ENCODE measurements at regions not wholly inside any gene's neighbourhood (a gene's known extent, or its start where the extent isn't known, plus 50 kb on each side); places are given as distances from the start of the nearest gene placed in this dataset.

- DNase-seq (ENCODE audit: low spot score): no peak
- no peak overlapping the region for H3K4me3 ChIP-seq (ENCODE audit: low read depth in 1 of 3, low read length in 3 of 3)
- no peaks in the 10 kb centered on the region for H3K9me3 ChIP-seq (ENCODE audit: control insufficient read depth in 4 of 4, low read length in 3 of 4)
- WGBS: 96% methylated on average over 7 of the region's 7 CpGs
- no peak overlapping the region for H3K9ac ChIP-seq (ENCODE audit: low read depth in 1 of 2, low read length in 2 of 2)
- TF ChIP-seq FOXA2 (IDR thresholded peaks at IDR 0.05) (no peak), CTCF (IDR thresholded peaks at IDR 0.05; ENCODE audit: low read depth, low read length, missing input control) (no peak), FOXA1 (IDR thresholded peaks at IDR 0.05) (no peak), RAD21 (IDR thresholded peaks at IDR 0.05) (no peak), EGR1 (IDR thresholded peaks at IDR 0.05; ENCODE audit: low read depth in 2 of 2) (no peak), SP1 (IDR thresholded peaks at IDR 0.05) (no peak), HNF4G (IDR thresholded peaks at IDR 0.05) (no peak), GABPA (IDR thresholded peaks at IDR 0.05 in 1 of 2, conservative IDR thresholded peaks at IDR 0.05 in 1 of 2) (no peak), TAF1 (conservative IDR thresholded peaks at IDR 0.05) (no peak), JUND (IDR thresholded peaks at IDR 0.05) (no peak), NR2F2 (IDR thresholded peaks at IDR 0.05) (no peak), YY1 (IDR thresholded peaks at IDR 0.05) (no peak), RXRA (IDR thresholded peaks at IDR 0.05) (no peak)
- TF ChIP-seq, protein P1, sequence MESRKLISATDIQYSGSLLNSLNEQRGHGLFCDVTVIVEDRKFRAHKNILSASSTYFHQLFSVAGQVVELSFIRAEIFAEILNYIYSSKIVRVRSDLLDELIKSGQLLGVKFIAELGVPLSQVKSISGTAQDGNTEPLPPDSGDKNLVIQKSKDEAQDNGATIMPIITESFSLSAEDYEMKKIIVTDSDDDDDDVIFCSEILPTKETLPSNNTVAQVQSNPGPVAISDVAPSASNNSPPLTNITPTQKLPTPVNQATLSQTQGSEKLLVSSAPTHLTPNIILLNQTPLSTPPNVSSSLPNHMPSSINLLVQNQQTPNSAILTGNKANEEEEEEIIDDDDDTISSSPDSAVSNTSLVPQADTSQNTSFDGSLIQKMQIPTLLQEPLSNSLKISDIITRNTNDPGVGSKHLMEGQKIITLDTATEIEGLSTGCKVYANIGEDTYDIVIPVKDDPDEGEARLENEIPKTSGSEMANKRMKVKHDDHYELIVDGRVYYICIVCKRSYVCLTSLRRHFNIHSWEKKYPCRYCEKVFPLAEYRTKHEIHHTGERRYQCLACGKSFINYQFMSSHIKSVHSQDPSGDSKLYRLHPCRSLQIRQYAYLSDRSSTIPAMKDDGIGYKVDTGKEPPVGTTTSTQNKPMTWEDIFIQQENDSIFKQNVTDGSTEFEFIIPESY (IDR thresholded peaks at IDR 0.05): no peak
- peaks cover 0 to 9% (median 1%) of the 10 kb centered on the region in 4 donors for H3K4me1 ChIP-seq (ENCODE audit: control insufficient read depth in 4 of 4, insufficient read depth in 4 of 4, low read length in 3 of 4)
- H3K36me3 ChIP-seq (ENCODE audit: control insufficient read depth in 4 of 4, insufficient read depth in 3 of 4, low read depth in 1 of 4, low read length in 3 of 4): no peaks in the 10 kb centered on the region
- no peak overlapping the region for H3K27ac ChIP-seq (ENCODE audit: low read depth in 1 of 2, low read length in 2 of 2)
- H3K27me3 ChIP-seq (ENCODE audit: control insufficient read depth in 4 of 4, insufficient read depth in 4 of 4, low read length in 3 of 4): no peaks in the 10 kb centered on the region
Measured at GRCh38 chr2:8254791-8255447, 426.9 kb upstream of the ID2 start.

GRCh38 chr2:8255448-8255800 lies 426.4 kb upstream of the ID2 start:
- Histone ChIP-seq H3K4me3 (ENCODE audit: low read depth in 1 of 3, low read length in 3 of 3) (no peak overlapping the region), H3K9me3 (ENCODE audit: control insufficient read depth in 4 of 4, low read length in 3 of 4) (no peaks in the 10 kb centered on the region), H3K36me3 (ENCODE audit: control insufficient read depth in 4 of 4, insufficient read depth in 3 of 4, low read depth in 1 of 4, low read length in 3 of 4) (no peaks in the 10 kb centered on the region), H3K4me1 (ENCODE audit: control insufficient read depth in 4 of 4, insufficient read depth in 4 of 4, low read length in 3 of 4) (peaks cover 0 to 9% (median 1%) of the 10 kb centered on the region in 4 donors), H3K27ac (ENCODE audit: low read depth in 1 of 2, low read length in 2 of 2) (no peak overlapping the region), H3K9ac (ENCODE audit: low read depth in 1 of 2, low read length in 2 of 2) (no peak overlapping the region), H3K27me3 (ENCODE audit: control insufficient read depth in 4 of 4, insufficient read depth in 4 of 4, low read length in 3 of 4) (no peaks in the 10 kb centered on the region)
- no peak for DNase-seq (ENCODE audit: low spot score)
- 94% methylated on average over 1 of the region's 1 CpG for WGBS
- TF ChIP-seq EGR1 (IDR thresholded peaks at IDR 0.05; ENCODE audit: low read depth in 2 of 2) (no peak), JUND (IDR thresholded peaks at IDR 0.05) (no peak), YY1 (IDR thresholded peaks at IDR 0.05) (no peak), HNF4A (conservative IDR thresholded peaks at IDR 0.05) (no peak), FOXA2 (IDR thresholded peaks at IDR 0.05) (no peak), RXRA (IDR thresholded peaks at IDR 0.05) (no peak), SP1 (IDR thresholded peaks at IDR 0.05) (no peak), HNF4G (IDR thresholded peaks at IDR 0.05) (no peak), RAD21 (IDR thresholded peaks at IDR 0.05) (no peak), CTCF (IDR thresholded peaks at IDR 0.05; ENCODE audit: low read depth, low read length, missing input control) (no peak), NR2F2 (IDR thresholded peaks at IDR 0.05) (no peak), GABPA (IDR thresholded peaks at IDR 0.05 in 1 of 2, conservative IDR thresholded peaks at IDR 0.05 in 1 of 2) (no peak), TAF1 (conservative IDR thresholded peaks at IDR 0.05) (no peak), FOXA1 (IDR thresholded peaks at IDR 0.05) (no peak)
- TF ChIP-seq, protein P1 (IDR thresholded peaks at IDR 0.05): no peak
- TF ChIP-seq, protein P2, sequence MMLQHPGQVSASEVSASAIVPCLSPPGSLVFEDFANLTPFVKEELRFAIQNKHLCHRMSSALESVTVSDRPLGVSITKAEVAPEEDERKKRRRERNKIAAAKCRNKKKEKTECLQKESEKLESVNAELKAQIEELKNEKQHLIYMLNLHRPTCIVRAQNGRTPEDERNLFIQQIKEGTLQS (IDR thresholded peaks at IDR 0.05): no peak
- TF ChIP-seq, protein P3, sequence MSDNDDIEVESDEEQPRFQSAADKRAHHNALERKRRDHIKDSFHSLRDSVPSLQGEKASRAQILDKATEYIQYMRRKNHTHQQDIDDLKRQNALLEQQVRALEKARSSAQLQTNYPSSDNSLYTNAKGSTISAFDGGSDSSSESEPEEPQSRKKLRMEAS (IDR thresholded peaks at IDR 0.05): no peak
- TF ChIP-seq, protein P4, sequence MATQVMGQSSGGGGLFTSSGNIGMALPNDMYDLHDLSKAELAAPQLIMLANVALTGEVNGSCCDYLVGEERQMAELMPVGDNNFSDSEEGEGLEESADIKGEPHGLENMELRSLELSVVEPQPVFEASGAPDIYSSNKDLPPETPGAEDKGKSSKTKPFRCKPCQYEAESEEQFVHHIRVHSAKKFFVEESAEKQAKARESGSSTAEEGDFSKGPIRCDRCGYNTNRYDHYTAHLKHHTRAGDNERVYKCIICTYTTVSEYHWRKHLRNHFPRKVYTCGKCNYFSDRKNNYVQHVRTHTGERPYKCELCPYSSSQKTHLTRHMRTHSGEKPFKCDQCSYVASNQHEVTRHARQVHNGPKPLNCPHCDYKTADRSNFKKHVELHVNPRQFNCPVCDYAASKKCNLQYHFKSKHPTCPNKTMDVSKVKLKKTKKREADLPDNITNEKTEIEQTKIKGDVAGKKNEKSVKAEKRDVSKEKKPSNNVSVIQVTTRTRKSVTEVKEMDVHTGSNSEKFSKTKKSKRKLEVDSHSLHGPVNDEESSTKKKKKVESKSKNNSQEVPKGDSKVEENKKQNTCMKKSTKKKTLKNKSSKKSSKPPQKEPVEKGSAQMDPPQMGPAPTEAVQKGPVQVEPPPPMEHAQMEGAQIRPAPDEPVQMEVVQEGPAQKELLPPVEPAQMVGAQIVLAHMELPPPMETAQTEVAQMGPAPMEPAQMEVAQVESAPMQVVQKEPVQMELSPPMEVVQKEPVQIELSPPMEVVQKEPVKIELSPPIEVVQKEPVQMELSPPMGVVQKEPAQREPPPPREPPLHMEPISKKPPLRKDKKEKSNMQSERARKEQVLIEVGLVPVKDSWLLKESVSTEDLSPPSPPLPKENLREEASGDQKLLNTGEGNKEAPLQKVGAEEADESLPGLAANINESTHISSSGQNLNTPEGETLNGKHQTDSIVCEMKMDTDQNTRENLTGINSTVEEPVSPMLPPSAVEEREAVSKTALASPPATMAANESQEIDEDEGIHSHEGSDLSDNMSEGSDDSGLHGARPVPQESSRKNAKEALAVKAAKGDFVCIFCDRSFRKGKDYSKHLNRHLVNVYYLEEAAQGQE (IDR thresholded peaks at IDR 0.05): no peak
